GM23338 (cell line): ENCODE measurements at regions not wholly inside any gene's neighbourhood (a gene's known extent, or its start where the extent isn't known, plus 50 kb on each side); places are given as distances from the start of the nearest gene placed in this dataset.

ENCODE experiments used
- CTCF ChIP-seq, 2 experiments: fragments of 200-600 bp in 1 of 2; sonication (generic) in 1 of 2; conservative IDR thresholded peaks; 2 replicates each; pipeline versions ENCODE4 v1.5.1 to v1.6.1; 2016 to 2017; ENCODE audit warnings: antibody characterized with exemption in 2 of 2, low read depth in 2 of 2, mild to moderate bottlenecking in 2 of 2, moderate library complexity in 1 of 2
- EZH2 ChIP-seq: fragments of 200-600 bp; sonication (generic); IDR thresholded peaks from one replicate; pipeline ENCODE4 v1.8.0; 2017; ENCODE audit warnings: antibody characterized with exemption, mild to moderate bottlenecking, low read depth; ENCODE audit not compliant: unreplicated experiment
- EZH2phosphoT487 ChIP-seq: fragments of 200-600 bp; sonication (generic); IDR thresholded peaks from one replicate; pipeline ENCODE4 v1.8.1; 2018; ENCODE audit warnings: antibody characterized with exemption; ENCODE audit not compliant: unreplicated experiment
- JUNB ChIP-seq: IDR thresholded peaks from one replicate; pipeline ENCODE4 v1.6.1; 2016; ENCODE audit warnings: antibody characterized with exemption; ENCODE audit not compliant: unreplicated experiment
- POLR2AphosphoS5 ChIP-seq: IDR thresholded peaks from 2 replicates; pipeline ENCODE4 v1.6.1; 2016; ENCODE audit warnings: antibody characterized with exemption, low read depth
- REST ChIP-seq: IDR thresholded peaks from one replicate; pipeline ENCODE4 v1.6.1; 2018; ENCODE audit warnings: antibody characterized with exemption; ENCODE audit not compliant: unreplicated experiment
- STAT1 ChIP-seq: IDR thresholded peaks from one replicate; pipeline ENCODE4 v1.6.1; 2016; ENCODE audit warnings: antibody characterized with exemption; ENCODE audit not compliant: unreplicated experiment

- TF ChIP-seq CTCF (conservative IDR thresholded peaks at IDR 0.05; ENCODE audit: low read depth in 2 of 2) (no peak), POLR2AphosphoS5 (no peak), EZH2phosphoT487 (no peak), JUNB (no peak), REST (no peak), EZH2 (no peak), STAT1 (no peak)
These were observed 257.6 kb upstream of the CLNK start for GRCh38 chr4:10942156-10942555.
